ENCODE measurements at regions not wholly inside any gene's neighbourhood (a gene's known extent, or its start where the extent isn't known, plus 50 kb on each side); places are given as distances from the start of the nearest gene placed in this dataset.

DNA sequence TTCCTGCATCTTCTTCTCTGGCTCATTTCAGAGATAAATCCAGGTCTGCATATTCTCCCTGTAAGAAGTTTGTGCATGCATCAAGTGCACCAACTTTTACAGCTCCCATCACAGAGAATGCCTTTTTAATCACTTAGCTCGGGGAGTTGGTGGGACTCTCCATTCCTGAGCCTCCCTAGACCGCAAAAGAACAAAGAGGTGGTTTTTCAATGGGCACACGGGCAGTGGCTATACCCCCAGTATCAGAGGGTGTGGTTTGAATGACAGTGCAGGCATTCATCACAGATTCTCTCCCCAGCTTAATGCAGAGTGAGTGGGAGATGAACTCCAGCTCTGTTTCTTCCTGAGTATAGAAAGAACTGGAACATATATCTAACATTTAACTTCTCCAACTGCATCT is 264.7 kb upstream of the NR4A3 start:
- no peak for DNase-seq

- no peak for DNase-seq
Measured at GRCh38 chr9:99557816-99558215, 263.9 kb upstream of the NR4A3 start.

GRCh38 chr9:99559776-99560175 is 261.9 kb upstream of the NR4A3 start:
- DNase-seq: no peak

- no peak for DNase-seq
Measured at GRCh38 chr9:99560561-99560960, 261.1 kb upstream of the NR4A3 start.

DNA sequence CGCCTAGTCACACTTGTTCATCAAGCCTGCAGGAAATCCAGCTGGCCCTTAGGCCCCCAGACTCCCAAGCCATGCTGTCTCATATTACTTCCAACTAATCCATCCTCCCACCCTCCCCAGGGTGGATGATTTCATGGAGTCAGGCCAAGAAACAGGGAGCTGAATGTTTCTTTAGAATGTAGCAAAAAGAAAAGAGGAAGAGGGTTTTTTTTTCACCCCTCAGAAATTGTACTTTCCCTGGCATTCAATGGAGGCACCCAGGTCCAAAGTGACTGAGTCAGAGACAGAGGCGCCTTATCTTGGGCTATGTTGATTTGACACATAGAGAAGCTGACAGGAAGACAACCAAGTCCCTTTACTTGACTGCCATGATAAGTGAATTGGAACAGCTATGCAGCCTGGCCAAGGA is 260.2 kb upstream of the NR4A3 start:
- DNase-seq: no peak

DNA sequence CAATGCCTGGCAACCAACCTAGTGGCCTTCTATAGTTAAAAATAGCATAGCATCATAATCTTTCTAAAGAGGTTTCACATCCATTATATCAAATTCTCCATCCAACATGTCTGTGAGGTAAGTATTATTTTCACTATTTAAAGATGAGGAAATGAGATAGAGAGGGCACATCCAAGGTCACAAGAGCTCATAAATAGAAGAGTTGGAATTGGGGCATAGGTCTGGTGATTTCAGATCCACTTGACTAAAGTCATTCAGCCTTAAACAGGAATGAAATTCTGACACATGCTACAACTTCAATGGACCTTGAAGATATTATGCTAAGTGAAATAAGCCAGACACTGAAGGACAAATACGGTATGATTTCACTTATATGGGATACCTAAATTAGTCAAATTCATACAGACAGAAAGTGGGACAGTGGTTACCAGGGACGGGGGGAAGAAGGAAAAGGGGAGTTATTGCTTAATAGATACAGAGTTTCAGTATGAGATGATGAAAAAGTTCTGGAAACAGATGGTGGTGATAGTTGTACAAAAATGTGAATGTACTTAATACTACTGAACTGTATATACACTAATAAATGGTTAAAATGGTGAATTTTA is 259.6 kb upstream of the NR4A3 start:
- no peak for DNase-seq

- DNase-seq: no peak
Measured at GRCh38 chr9:99563364-99563763, 258.3 kb upstream of the NR4A3 start.

- DNase-seq: no peak
Measured at GRCh38 chr9:99565203-99565602, 256.5 kb upstream of the NR4A3 start.

- no peak for DNase-seq
Measured at GRCh38 chr9:99567436-99567835, 254.2 kb upstream of the NR4A3 start.

DNA sequence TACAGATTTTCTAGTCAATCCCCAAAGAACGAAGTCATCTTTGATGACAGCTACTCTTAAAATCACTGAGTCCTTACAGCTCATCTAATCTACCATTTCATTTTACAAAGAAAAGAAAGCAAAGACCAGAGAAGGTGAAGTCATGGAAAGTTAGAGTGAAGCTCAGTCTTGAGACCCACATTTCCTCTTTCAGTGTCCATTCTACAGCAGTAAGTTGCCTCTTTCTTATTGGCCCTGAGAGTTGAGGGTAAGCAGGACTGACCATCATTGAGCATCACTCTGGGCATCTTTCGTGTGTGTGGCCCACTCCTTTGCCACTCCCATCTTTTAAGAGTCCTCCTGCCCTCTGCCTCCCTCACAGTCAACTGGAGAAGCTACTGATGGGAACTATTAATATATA is 251.8 kb upstream of the NR4A3 start:
- no peak for DNase-seq

- no peak for DNase-seq
Measured at GRCh38 chr9:99572567-99572966, 249.1 kb upstream of the NR4A3 start.

DNA sequence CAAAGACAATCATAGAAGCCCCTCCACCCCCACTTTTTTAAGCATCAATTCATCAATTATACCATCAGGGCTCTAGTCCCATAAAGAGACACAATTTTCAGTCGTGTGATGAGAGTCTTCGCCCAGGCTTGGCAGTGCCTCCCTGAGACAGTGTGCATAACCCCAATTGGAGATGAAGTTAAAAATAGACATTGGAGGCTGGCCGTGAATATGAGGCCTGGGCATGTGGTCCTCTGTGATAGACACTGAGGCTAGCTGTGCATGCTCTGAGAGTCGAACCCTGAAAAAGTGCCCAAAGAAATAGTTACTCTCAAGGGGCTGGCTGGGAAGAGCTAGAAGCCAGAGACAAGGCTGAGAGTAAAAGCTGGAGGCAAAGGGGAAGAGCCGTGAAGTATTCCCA is 248.6 kb upstream of the NR4A3 start:
- DNase-seq: no peak

GRCh38 chr9:99573886-99574285 is 247.8 kb upstream of the NR4A3 start:
- DNase-seq: no peak

DNA sequence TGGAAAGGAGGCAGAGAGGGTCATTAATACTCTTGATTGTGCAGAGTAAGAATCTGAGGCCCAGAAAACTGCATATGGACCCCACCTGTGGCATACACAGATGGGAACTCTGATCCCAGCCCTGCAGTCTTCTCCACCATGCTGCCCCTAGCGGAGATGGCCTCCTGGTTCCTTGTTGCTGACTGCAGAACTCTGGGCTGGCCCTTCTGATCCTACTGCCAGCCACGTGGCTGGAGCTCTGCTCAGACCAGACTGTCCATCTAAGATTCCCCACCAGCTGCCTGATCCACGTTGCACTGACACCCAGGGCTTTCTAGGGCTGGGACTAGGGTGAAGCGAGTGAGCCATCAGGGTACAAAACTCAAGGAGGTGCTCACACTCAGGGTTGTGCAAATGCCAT is 245.7 kb upstream of the NR4A3 start:
- DNase-seq: no peak

DNA sequence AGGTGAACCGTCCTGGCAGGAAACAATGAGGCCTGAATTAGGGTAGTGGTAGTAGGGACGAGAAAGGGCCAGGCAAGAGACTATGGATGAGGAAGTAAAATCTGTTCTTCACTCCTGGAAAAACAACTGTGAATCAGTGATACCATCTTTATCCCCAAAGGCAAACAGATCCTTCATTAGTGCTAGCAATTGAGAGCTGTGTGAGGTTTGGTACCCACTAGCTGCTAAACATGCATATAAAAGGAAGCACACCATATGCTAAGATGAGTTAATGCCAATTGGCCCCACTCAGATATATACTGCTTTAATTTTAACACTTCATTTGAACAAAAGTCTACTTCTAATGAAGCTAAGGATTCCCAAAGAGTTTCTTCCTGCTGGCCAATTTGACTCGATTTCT is 244.8 kb upstream of the NR4A3 start:
- DNase-seq: no peak

DNA sequence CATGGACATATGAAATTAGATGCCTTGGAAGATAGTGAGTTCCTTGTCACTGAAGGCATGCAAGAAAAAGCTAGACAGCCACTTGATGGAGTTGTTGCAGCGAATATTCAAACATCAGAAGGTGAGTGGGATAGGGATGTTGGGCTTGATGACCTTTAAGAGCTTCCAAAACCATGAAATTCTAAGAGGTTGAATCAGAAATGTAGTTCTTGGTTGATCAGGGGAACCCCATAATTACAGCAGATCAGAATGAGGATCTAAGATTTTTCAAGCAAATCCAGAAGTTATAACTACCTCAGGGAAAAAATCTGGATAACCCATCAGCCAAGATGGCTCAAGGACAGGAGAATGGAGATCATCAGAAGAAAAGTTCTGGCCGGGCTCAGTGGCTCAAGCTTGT is 244.3 kb upstream of the NR4A3 start:
- no peak for DNase-seq

DNA sequence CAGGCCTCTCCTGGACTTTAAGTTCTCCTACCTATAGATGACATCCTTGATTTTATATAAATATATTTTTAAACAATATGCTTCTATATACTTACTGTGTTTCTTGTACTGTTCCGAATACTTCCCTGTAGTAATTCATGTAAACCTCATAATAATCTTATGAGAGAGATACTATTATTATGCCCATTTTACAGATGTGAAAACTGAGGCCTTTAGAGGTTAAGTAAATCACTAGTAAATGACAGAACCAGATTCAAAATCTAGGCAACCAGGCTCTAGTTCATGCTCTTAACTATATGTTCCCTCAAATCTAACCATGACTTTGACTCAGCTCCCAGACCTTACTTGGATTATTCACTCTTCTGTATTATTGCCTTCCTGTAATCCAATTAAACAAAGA is 243.0 kb upstream of the NR4A3 start:
- no peak for DNase-seq

- no peak for DNase-seq
Measured at GRCh38 chr9:99579964-99580363, 241.7 kb upstream of the NR4A3 start.

GRCh38 chr9:99582814-99583213 is 238.9 kb upstream of the NR4A3 start:
- DNase-seq: no peak

- DNase-seq: no peak
Measured at GRCh38 chr9:99588299-99588698, 233.4 kb upstream of the NR4A3 start.

DNA sequence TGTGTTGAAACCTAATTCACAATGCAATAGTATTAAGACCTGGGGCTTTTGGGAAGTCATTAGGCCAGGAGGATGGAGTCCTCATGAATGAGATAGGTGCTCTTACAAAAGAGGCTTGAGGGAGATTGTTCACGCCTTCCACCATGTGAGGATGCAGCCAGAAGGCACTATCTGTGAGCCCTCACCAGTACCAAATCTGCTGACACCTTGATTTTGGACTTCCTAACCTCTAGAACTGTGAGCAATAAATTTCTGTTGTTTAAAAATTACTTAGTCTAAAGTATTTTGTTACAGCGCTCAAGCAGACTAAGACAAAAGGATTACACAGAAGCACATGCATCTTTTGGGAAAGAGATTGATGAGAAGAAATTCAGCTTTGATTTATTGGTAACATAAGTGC is 232.9 kb upstream of the NR4A3 start:
- no peak for DNase-seq

DNA sequence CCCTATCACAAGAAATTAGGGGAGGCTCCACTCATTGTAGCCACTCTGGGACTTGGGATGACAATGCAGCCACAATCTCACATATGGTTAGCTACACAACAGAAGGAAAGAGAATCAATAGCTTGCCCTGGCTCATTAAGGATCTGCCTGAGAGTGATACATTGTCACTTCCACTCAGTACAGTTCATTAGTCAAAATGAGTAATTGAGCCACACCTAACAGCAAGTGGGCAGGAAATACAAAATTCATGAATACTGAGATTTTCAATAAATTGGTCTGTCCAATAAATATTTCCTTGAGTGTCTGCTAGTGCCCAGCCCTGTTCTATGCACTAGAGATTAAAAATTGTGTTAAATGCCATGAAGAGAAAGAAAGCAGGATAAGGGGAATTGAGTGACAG is 231.3 kb upstream of the NR4A3 start:
- DNase-seq: no peak

GRCh38 chr9:99590840-99591239 is 230.8 kb upstream of the NR4A3 start:
- no peak for DNase-seq

- no peak for DNase-seq
Measured at GRCh38 chr9:99591770-99592169, 229.9 kb upstream of the NR4A3 start.

DNA sequence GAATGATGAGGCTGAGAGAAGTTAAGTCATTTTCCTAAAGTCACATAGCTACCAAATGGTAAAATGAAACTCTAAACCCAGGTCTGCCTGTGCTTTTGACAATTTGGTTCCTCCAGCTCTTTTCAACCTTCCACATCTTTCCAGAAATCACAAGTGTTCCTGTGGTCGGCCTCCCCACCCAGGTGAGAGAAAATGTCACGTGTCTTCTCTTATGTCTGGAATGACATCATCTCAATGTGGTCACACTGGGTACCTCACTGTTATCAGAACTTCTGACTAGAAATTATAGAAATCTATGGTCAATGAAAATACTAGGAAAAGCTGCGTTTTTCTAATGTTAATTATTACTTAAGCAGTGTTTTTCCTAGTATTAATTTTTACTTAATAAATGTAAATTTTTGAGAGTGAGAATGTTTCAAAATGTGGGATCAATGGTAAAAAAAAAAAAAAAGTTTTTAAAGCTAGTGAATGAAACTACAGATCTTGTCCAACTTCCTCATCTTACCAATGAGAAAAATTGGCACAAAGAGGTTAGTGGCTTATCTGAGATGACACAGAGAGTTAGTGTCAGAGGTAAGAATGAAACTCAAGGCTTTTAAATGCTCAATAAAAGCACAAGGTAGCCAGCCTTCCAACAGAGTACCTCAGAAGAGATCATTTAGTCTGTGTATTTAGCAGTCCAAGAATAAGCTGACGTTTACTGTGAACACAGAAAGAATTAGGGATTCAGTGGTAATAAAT is 228.7 kb upstream of the NR4A3 start:
- no peak for DNase-seq

Measured in stimulated activated CD4-positive, alpha-beta T cell treated with anti-CD3 and anti-CD28 coated beads, Interleukin-2, amount 100 ng/mL, for 24 hours (primary cell).